DND-41 (cell line): ENCODE measurements at regions not wholly inside any gene's neighbourhood (a gene's known extent, or its start where the extent isn't known, plus 50 kb on each side); places are given as distances from the start of the nearest gene placed in this dataset.

ENCODE experiments used
- ATAC-seq: fragments of 200-7000 bp; cut with Tn5 transposase; 3 replicates; pipeline ENCODE4 v1.9.1; 2021; ENCODE audit warnings: low read depth; ENCODE audit not compliant: insufficient read depth
- DNase-seq: peaks from one replicate; pipeline ENCODE4 v3.0.0-alpha.2; 2020
- H2AFZ ChIP-seq: 2 replicates; pipeline ENCODE4 v1.6.0; 2012; ENCODE audit warnings: low read depth, low read length
- H3K27ac ChIP-seq: 2 replicates; pipeline ENCODE4 v1.5.1; 2012; ENCODE audit warnings: low read length, inconsistent platforms
- H3K27me3 ChIP-seq: fragments of 200-600 bp; sonication (generic); 2 replicates; pipeline ENCODE4 v1.6.0; 2012; ENCODE audit warnings: low read length, mild to moderate bottlenecking, inconsistent platforms; ENCODE audit not compliant: insufficient read depth, poor library complexity
- H3K36me3 ChIP-seq: 2 replicates; pipeline ENCODE4 v1.5.1; 2012; ENCODE audit warnings: low read length, inconsistent platforms; ENCODE audit not compliant: insufficient read depth
- H3K4me1 ChIP-seq: 2 replicates; pipeline ENCODE4 v1.5.1; 2012; ENCODE audit warnings: mild to moderate bottlenecking, low read length; ENCODE audit not compliant: insufficient read depth
- H3K4me2 ChIP-seq: 2 replicates; pipeline ENCODE4 v1.6.0; 2012; ENCODE audit warnings: mild to moderate bottlenecking, moderate library complexity, low read length, inconsistent platforms; ENCODE audit not compliant: insufficient read depth
- H3K4me3 ChIP-seq, 2 experiments: fragments of 200-600 bp in 1 of 2; shearing (Covaris generic) in 1 of 2; 2 replicates each; pipeline ENCODE4 v1.5.1; 2012 to 2016; ENCODE audit warnings: inconsistent platforms in 2 of 2, low read length in 2 of 2, mild to moderate bottlenecking in 2 of 2, low read depth in 1 of 2, moderate library complexity in 1 of 2
- H3K79me2 ChIP-seq: 2 replicates; pipeline ENCODE4 v1.6.0; 2012; ENCODE audit warnings: low read length, inconsistent platforms; ENCODE audit not compliant: insufficient read depth
- H3K9ac ChIP-seq: 2 replicates; pipeline ENCODE4 v1.6.0; 2012; ENCODE audit warnings: low read depth, mild to moderate bottlenecking, inconsistent platforms, low read length, moderate library complexity
- H3K9me3 ChIP-seq: 2 replicates; pipeline ENCODE4 v1.5.1; 2012; ENCODE audit warnings: low read length, moderate library complexity, mild to moderate bottlenecking, inconsistent platforms; ENCODE audit not compliant: insufficient read depth, severe bottlenecking
- H4K20me1 ChIP-seq: 2 replicates; pipeline ENCODE4 v1.6.0; 2012; ENCODE audit warnings: low read length; ENCODE audit not compliant: insufficient read depth
- CTCF ChIP-seq: IDR thresholded peaks from 2 replicates; pipeline ENCODE4 v1.5.1; 2012; ENCODE audit warnings: borderline replicate concordance, low read length, moderate library complexity, mild to moderate bottlenecking; ENCODE audit not compliant: poor library complexity, severe bottlenecking; ENCODE audit errors: extremely low read depth
- EZH2 ChIP-seq: IDR thresholded peaks from 3 replicates; pipeline ENCODE4 v1.6.1; 2012; ENCODE audit warnings: borderline replicate concordance, low read depth, mild to moderate bottlenecking, moderate library complexity, low read length, inconsistent platforms; ENCODE audit not compliant: severe bottlenecking

- Histone ChIP-seq H3K27me3 (no peaks in the 10 kb centered on the region), H2AFZ (no peak overlapping the region), H3K4me2 (no peak overlapping the region), H3K36me3 (no peaks in the 10 kb centered on the region), H3K27ac (no peak overlapping the region), H3K9me3 (no peaks in the 10 kb centered on the region), H3K4me1 (no peaks in the 10 kb centered on the region), H3K79me2 (no peaks in the 10 kb centered on the region), H3K9ac (no peak overlapping the region), H3K4me3 (no peak overlapping the region), H4K20me1 (no peaks in the 10 kb centered on the region)
- DNase-seq: no peak
- no peak for TF ChIP-seq CTCF
- no peak for TF ChIP-seq EZH2
- ATAC-seq: no peak
Measured at GRCh38 chr2:157203651-157204050, 53.9 kb upstream of the GALNT5 start.

GRCh38 chr2:157204401-157204800, 53.1 kb upstream of the GALNT5 start:
- H3K4me3 ChIP-seq: no peak overlapping the region
- H2AFZ ChIP-seq: no peak overlapping the region
- DNase-seq (no peak), ATAC-seq (no peak)
- H4K20me1 ChIP-seq: no peaks in the 10 kb centered on the region
- H3K27ac ChIP-seq: no peak overlapping the region
- H3K36me3 ChIP-seq: no peaks in the 10 kb centered on the region
- TF ChIP-seq EZH2 (no peak), CTCF (no peak)
- H3K4me1 ChIP-seq: no peaks in the 10 kb centered on the region
- no peaks in the 10 kb centered on the region for H3K79me2 ChIP-seq
- H3K4me2 ChIP-seq: no peak overlapping the region
- H3K9ac ChIP-seq: no peak overlapping the region
- H3K9me3 ChIP-seq: no peaks in the 10 kb centered on the region
- no peaks in the 10 kb centered on the region for H3K27me3 ChIP-seq

GRCh38 chr2:157206916-157207315, 50.6 kb upstream of the GALNT5 start:
- DNase-seq (no peak), ATAC-seq (no peak)
- Histone ChIP-seq H3K9ac (no peak overlapping the region), H4K20me1 (no peaks in the 10 kb centered on the region), H3K27ac (no peak overlapping the region), H3K4me2 (no peak overlapping the region), H3K4me1 (no peaks in the 10 kb centered on the region), H3K79me2 (no peaks in the 10 kb centered on the region), H2AFZ (no peak overlapping the region), H3K9me3 (no peaks in the 10 kb centered on the region), H3K36me3 (no peaks in the 10 kb centered on the region), H3K4me3 (no peak overlapping the region), H3K27me3 (no peaks in the 10 kb centered on the region)
- TF ChIP-seq CTCF: no peak
